ENCODE measurements at regions not wholly inside any gene's neighbourhood (a gene's known extent, or its start where the extent isn't known, plus 50 kb on each side); places are given as distances from the start of the nearest gene placed in this dataset.

DNA sequence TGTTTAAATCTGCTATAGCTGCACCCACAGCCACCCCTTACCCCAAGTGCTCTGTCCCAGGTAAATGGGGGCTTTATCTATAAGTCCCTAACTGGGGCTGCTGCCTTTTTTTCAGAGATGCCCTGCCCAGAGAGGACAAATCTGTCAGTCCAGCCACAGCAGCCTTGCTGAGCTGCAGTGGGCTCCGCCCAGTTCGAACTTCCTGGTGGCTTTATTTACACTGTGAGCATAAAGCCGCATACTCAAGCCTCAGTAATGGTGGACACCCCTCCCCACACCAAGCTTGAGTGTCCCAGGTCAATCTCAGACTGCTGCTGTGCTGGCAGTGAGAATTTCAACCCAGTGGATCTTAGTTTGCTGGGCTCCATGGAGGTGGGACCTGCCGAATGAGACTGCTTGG lies 505.2 kb downstream of the CBLN4 start:
- Histone ChIP-seq H3K27ac (ENCODE audit: low read depth) (no peak overlapping the region), H3K4me2 (no peak overlapping the region), H3K4me1 (ENCODE audit: insufficient read depth) (no peaks in the 10 kb centered on the region), H4K20me1 (replicated peaks; ENCODE audit: insufficient read depth) (no peaks in the 10 kb centered on the region), H3K36me3 (ENCODE audit: insufficient read depth) (peaks cover 7% of the 10 kb centered on the region; the same call in 1 of the 2 replicates), H3K9me2 (ENCODE audit: insufficient read depth) (no peaks in the 10 kb centered on the region), H3K27me3 (ENCODE audit: insufficient read depth) (no peaks in the 10 kb centered on the region), H2AFZ (no peak overlapping the region), H3K79me2 (replicated peaks; ENCODE audit: insufficient read depth) (no peaks in the 10 kb centered on the region), H3K4me3 (no peak overlapping the region), H3F3A (replicated peaks; ENCODE audit: low read depth) (no peaks in the 10 kb centered on the region)
- ATAC-seq (no peak), DNase-seq (ENCODE audit: low spot score) (no peak)
- peaks cover 41% of the 10 kb centered on the region for H3K36me3 Mint-ChIP-seq (ENCODE audit: low read depth)
- H3K4me1 Mint-ChIP-seq: no peaks in the 10 kb centered on the region
- H3K27ac Mint-ChIP-seq: no peak overlapping the region
- TF ChIP-seq EZH2phosphoT487 (IDR thresholded peaks at IDR 0.05; ENCODE audit: unreplicated experiment) (no peak), NANOG (IDR thresholded peaks at IDR 0.05; ENCODE audit: borderline replicate concordance) (no peak), POLR2AphosphoS5 (IDR thresholded peaks at IDR 0.05; ENCODE audit: low read depth) (no peak), ZNF114 (CRISPR knock-in tag; IDR thresholded peaks at IDR 0.05) (no peak), ZNF331 (CRISPR knock-in tag; IDR thresholded peaks at IDR 0.05; ENCODE audit: low read depth) (no peak), CREB1 (CRISPR knock-in tag; IDR thresholded peaks at IDR 0.05; ENCODE audit: low read depth) (no peak), STAT1 (IDR thresholded peaks at IDR 0.05; ENCODE audit: unreplicated experiment) (no peak), EZH2 (IDR thresholded peaks at IDR 0.05; ENCODE audit: low read depth, unreplicated experiment) (no peak), JUNB (IDR thresholded peaks at IDR 0.05; ENCODE audit: unreplicated experiment) (no peak)
- TF ChIP-seq, protein P1, sequence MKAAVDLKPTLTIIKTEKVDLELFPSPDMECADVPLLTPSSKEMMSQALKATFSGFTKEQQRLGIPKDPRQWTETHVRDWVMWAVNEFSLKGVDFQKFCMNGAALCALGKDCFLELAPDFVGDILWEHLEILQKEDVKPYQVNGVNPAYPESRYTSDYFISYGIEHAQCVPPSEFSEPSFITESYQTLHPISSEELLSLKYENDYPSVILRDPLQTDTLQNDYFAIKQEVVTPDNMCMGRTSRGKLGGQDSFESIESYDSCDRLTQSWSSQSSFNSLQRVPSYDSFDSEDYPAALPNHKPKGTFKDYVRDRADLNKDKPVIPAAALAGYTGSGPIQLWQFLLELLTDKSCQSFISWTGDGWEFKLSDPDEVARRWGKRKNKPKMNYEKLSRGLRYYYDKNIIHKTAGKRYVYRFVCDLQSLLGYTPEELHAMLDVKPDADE (IDR thresholded peaks at IDR 0.05): no peak
- TF ChIP-seq, protein P2, sequence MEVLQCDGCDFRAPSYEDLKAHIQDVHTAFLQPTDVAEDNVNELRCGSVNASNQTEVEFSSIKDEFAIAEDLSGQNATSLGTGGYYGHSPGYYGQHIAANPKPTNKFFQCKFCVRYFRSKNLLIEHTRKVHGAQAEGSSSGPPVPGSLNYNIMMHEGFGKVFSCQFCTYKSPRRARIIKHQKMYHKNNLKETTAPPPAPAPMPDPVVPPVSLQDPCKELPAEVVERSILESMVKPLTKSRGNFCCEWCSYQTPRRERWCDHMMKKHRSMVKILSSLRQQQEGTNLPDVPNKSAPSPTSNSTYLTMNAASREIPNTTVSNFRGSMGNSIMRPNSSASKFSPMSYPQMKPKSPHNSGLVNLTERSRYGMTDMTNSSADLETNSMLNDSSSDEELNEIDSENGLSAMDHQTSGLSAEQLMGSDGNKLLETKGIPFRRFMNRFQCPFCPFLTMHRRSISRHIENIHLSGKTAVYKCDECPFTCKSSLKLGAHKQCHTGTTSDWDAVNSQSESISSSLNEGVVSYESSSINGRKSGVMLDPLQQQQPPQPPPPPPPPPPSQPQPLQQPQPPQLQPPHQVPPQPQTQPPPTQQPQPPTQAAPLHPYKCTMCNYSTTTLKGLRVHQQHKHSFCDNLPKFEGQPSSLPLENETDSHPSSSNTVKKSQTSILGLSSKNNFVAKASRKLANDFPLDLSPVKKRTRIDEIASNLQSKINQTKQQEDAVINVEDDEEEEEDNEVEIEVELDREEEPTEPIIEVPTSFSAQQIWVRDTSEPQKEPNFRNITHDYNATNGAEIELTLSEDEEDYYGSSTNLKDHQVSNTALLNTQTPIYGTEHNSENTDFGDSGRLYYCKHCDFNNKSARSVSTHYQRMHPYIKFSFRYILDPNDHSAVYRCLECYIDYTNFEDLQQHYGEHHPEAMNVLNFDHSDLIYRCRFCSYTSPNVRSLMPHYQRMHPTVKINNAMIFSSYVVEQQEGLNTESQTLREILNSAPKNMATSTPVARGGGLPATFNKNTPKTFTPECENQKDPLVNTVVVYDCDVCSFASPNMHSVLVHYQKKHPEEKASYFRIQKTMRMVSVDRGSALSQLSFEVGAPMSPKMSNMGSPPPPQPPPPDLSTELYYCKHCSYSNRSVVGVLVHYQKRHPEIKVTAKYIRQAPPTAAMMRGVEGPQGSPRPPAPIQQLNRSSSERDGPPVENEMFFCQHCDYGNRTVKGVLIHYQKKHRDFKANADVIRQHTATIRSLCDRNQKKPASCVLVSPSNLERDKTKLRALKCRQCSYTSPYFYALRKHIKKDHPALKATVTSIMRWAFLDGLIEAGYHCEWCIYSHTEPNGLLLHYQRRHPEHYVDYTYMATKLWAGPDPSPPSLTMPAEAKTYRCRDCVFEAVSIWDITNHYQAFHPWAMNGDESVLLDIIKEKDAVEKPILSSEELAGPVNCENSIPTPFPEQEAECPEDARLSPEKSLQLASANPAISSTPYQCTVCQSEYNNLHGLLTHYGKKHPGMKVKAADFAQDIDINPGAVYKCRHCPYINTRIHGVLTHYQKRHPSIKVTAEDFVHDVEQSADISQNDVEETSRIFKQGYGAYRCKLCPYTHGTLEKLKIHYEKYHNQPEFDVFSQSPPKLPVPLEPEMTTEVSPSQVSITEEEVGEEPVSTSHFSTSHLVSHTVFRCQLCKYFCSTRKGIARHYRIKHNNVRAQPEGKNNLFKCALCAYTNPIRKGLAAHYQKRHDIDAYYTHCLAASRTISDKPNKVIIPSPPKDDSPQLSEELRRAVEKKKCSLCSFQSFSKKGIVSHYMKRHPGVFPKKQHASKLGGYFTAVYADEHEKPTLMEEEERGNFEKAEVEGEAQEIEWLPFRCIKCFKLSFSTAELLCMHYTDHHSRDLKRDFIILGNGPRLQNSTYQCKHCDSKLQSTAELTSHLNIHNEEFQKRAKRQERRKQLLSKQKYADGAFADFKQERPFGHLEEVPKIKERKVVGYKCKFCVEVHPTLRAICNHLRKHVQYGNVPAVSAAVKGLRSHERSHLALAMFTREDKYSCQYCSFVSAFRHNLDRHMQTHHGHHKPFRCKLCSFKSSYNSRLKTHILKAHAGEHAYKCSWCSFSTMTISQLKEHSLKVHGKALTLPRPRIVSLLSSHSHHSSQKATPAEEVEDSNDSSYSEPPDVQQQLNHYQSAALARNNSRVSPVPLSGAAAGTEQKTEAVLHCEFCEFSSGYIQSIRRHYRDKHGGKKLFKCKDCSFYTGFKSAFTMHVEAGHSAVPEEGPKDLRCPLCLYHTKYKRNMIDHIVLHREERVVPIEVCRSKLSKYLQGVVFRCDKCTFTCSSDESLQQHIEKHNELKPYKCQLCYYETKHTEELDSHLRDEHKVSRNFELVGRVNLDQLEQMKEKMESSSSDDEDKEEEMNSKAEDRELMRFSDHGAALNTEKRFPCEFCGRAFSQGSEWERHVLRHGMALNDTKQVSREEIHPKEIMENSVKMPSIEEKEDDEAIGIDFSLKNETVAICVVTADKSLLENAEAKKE (CRISPR knock-in tag; IDR thresholded peaks at IDR 0.05): no peak
- TF ChIP-seq, protein P3, sequence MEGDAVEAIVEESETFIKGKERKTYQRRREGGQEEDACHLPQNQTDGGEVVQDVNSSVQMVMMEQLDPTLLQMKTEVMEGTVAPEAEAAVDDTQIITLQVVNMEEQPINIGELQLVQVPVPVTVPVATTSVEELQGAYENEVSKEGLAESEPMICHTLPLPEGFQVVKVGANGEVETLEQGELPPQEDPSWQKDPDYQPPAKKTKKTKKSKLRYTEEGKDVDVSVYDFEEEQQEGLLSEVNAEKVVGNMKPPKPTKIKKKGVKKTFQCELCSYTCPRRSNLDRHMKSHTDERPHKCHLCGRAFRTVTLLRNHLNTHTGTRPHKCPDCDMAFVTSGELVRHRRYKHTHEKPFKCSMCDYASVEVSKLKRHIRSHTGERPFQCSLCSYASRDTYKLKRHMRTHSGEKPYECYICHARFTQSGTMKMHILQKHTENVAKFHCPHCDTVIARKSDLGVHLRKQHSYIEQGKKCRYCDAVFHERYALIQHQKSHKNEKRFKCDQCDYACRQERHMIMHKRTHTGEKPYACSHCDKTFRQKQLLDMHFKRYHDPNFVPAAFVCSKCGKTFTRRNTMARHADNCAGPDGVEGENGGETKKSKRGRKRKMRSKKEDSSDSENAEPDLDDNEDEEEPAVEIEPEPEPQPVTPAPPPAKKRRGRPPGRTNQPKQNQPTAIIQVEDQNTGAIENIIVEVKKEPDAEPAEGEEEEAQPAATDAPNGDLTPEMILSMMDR (conservative IDR thresholded peaks at IDR 0.05; ENCODE audit: low read depth in 2 of 2): no peak
- TF ChIP-seq, protein P4, sequence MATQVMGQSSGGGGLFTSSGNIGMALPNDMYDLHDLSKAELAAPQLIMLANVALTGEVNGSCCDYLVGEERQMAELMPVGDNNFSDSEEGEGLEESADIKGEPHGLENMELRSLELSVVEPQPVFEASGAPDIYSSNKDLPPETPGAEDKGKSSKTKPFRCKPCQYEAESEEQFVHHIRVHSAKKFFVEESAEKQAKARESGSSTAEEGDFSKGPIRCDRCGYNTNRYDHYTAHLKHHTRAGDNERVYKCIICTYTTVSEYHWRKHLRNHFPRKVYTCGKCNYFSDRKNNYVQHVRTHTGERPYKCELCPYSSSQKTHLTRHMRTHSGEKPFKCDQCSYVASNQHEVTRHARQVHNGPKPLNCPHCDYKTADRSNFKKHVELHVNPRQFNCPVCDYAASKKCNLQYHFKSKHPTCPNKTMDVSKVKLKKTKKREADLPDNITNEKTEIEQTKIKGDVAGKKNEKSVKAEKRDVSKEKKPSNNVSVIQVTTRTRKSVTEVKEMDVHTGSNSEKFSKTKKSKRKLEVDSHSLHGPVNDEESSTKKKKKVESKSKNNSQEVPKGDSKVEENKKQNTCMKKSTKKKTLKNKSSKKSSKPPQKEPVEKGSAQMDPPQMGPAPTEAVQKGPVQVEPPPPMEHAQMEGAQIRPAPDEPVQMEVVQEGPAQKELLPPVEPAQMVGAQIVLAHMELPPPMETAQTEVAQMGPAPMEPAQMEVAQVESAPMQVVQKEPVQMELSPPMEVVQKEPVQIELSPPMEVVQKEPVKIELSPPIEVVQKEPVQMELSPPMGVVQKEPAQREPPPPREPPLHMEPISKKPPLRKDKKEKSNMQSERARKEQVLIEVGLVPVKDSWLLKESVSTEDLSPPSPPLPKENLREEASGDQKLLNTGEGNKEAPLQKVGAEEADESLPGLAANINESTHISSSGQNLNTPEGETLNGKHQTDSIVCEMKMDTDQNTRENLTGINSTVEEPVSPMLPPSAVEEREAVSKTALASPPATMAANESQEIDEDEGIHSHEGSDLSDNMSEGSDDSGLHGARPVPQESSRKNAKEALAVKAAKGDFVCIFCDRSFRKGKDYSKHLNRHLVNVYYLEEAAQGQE (IDR thresholded peaks at IDR 0.05; ENCODE audit: unreplicated experiment): no peak
- peaks cover 94% of the 10 kb centered on the region for H3K9me3 Mint-ChIP-seq
- no peak overlapping the region for H3K4me3 Mint-ChIP-seq
- H3K27me3 Mint-ChIP-seq (ENCODE audit: insufficient read depth, low read depth, poor library complexity): peaks cover 1% of the 10 kb centered on the region

Data from GM23338 (cell line).